HepG2 (cell line): ENCODE measurements at regions not wholly inside any gene's neighbourhood (a gene's known extent, or its start where the extent isn't known, plus 50 kb on each side); places are given as distances from the start of the nearest gene placed in this dataset.

Source experiments
- ATAC-seq: fragments of 200-7000 bp; cut with Tn5 transposase; 3 replicates; pipeline ENCODE4 v1.9.1; 2020; ENCODE audit warnings: mild to moderate bottlenecking, moderate library complexity
- BruUV-seq: library from RNA; stranded (reverse); fragments of 400-500 nt; replicated peaks from 2 replicates; lab custom pipeline; 2021; lab: Mats Ljungman, UMichigan
- CTCF ChIA-PET: fragments of 300-600 bp; formaldehyde crosslinking; extraction: SDS; loops from one replicate; lab custom pipeline; 2021; ENCODE audit warnings: low total read pairs, inconsistent platforms, low intra/inter-chr PET ratio; lab: Yijun Ruan, JAX
- POLR2A ChIA-PET: fragments of 350-600 bp; sonication (Branson Sonifier 250); formaldehyde crosslinking; loops from one replicate; lab custom pipeline; 2020; ENCODE audit warnings: antibody characterized with exemption, inconsistent platforms; lab: Yijun Ruan, JAX
- DNase-seq: peaks from one replicate; pipeline ENCODE4 v3.0.0-alpha.2; 2015; ENCODE audit warnings: low spot score
- FAIRE-seq: peaks from 3 replicates; lab custom pipeline; 2011; peaks lifted over from hg19 to GRCh38; lab: Jason Lieb, UNC
- H2AFZ ChIP-seq: one replicate; pipeline ENCODE4 v1.6.1; 2011; ENCODE audit warnings: low read length, inconsistent platforms
- H3K27ac ChIP-seq: fragments of 300-600 bp; 3 replicates; pipeline ENCODE4 v1.8.0; 2011; ENCODE audit warnings: mixed run types, mild to moderate bottlenecking, mixed read lengths, low read length, inconsistent platforms; ENCODE audit not compliant: insufficient read depth; ENCODE audit errors: extremely low read length
- H3K27me3 ChIP-seq, 2 experiments: fragments of 200-600 bp in 1 of 2; 2 replicates in 1 of 2; 3 replicates in 1 of 2; pipeline versions ENCODE4 v1.6.0 to v1.8.0; 2011; ENCODE audit warnings: low read length in 2 of 2, mild to moderate bottlenecking in 2 of 2, moderate library complexity in 2 of 2, inconsistent platforms in 1 of 2; ENCODE audit not compliant: insufficient read depth in 2 of 2, control insufficient read depth in 1 of 2
- H3K36me3 ChIP-seq, 2 experiments: fragments of 200-600 bp in 1 of 2; replicated peaks in 1 of 2; 2 replicates in 1 of 2; 3 replicates in 1 of 2; pipeline versions ENCODE4 v1.5.1 to v1.8.0; 2011; ENCODE audit warnings: low read length in 2 of 2, inconsistent platforms in 1 of 2; ENCODE audit not compliant: insufficient read depth in 2 of 2, control insufficient read depth in 1 of 2
- H3K4me1 ChIP-seq: 2 replicates; pipeline ENCODE4 v1.5.1; 2012; ENCODE audit warnings: low read length, inconsistent platforms; ENCODE audit not compliant: insufficient read depth
- H3K4me2 ChIP-seq: 2 replicates; pipeline ENCODE4 v1.6.0; 2011; ENCODE audit warnings: low read depth, low read length, inconsistent platforms
- H3K4me3 ChIP-seq, 3 experiments: fragments of 200-600 bp in 1 of 3; sonication (generic), shearing (Covaris generic) in 1 of 3; replicated peaks in 1 of 3; 2 replicates each; pipeline ENCODE4 v1.5.1; 2011 to 2016; ENCODE audit warnings: low read length in 3 of 3, inconsistent platforms in 2 of 3, low read depth in 2 of 3, mild to moderate bottlenecking in 2 of 3, control low read depth in 1 of 3, mixed read lengths in 1 of 3; ENCODE audit not compliant: insufficient read depth in 1 of 3
- H3K79me2 ChIP-seq: one replicate; pipeline ENCODE4 v1.6.1; 2011; ENCODE audit warnings: low read length, inconsistent platforms; ENCODE audit not compliant: insufficient read depth
- H3K9ac ChIP-seq: 2 replicates; pipeline ENCODE4 v1.6.0; 2011; ENCODE audit warnings: mild to moderate bottlenecking, low read depth, low read length, inconsistent platforms; ENCODE audit not compliant: insufficient read depth
- H3K9me3 ChIP-seq: 2 replicates; pipeline ENCODE4 v1.5.1; 2012; ENCODE audit warnings: mild to moderate bottlenecking, low read length
- H4K20me1 ChIP-seq: 2 replicates; pipeline ENCODE4 v1.6.0; 2011; ENCODE audit warnings: inconsistent platforms, mild to moderate bottlenecking, low read length, moderate library complexity; ENCODE audit not compliant: insufficient read depth
- NONO ChIP-seq, 2 experiments: fragments of 450-650 bp in 1 of 2; sonication (generic) in 1 of 2; formaldehyde crosslinking in 1 of 2; IDR thresholded peaks in 1 of 2; conservative IDR thresholded peaks in 1 of 2; 2 replicates each; pipeline versions ENCODE4 v1.6.1 to v1.8.0; 2017 to 2022; ENCODE audit warnings: mild to moderate bottlenecking in 1 of 2, missing genetic modification reagents in 1 of 2, moderate library complexity in 1 of 2
- PCBP1 ChIP-seq: fragments of 200-400 bp; formaldehyde crosslinking; IDR thresholded peaks from 2 replicates; pipeline ENCODE4 v1.6.1; 2017; ENCODE audit warnings: mild to moderate bottlenecking, low read depth, low read length, borderline replicate concordance
- RFX1 ChIP-seq: fragments of 450-650 bp; IDR thresholded peaks from 2 replicates; pipeline ENCODE4 v1.6.1; 2017
- ZMYM3 ChIP-seq: sonication (generic); formaldehyde crosslinking; IDR thresholded peaks from 2 replicates; pipeline ENCODE4 v1.5.1; 2020; ENCODE audit warnings: mild to moderate bottlenecking, missing genetic modification reagents
- ZNF207 ChIP-seq: fragments of 450-650 bp; IDR thresholded peaks from 2 replicates; pipeline ENCODE4 v1.6.1; 2016; ENCODE audit warnings: antibody characterized with exemption, borderline replicate concordance
- ZNF282 ChIP-seq: fragments of 450-650 bp; IDR thresholded peaks from 2 replicates; pipeline ENCODE4 v1.6.1; 2018; ENCODE audit not compliant: partially characterized antibody
- ZNF567 ChIP-seq: sonication (generic); formaldehyde crosslinking; IDR thresholded peaks from 2 replicates; pipeline ENCODE4 v1.8.1; 2023; ENCODE audit warnings: mild to moderate bottlenecking, missing genetic modification reagents, borderline replicate concordance
- ZNF75D ChIP-seq: sonication (generic); formaldehyde crosslinking; IDR thresholded peaks from 2 replicates; pipeline ENCODE4 v1.8.1; 2023; ENCODE audit warnings: missing genetic modification reagents, mild to moderate bottlenecking, borderline replicate concordance
- WGBS: methylation state at CpG from one replicate; pipeline ENCODE4 v1.1.6; 2017; ENCODE audit warnings: low lambda C conversion rate; 5-methylcytosine and 5-hydroxymethylcytosine counted together
- in situ Hi-C: cut with HindIII; loops from 2 replicates; pipeline ENCODE4 v1.10.0; 2017; ENCODE audit warnings: low pct_unique_long_range_greater_than_20kb; ENCODE audit not compliant: extremely low pct_ligation_motif_present
- intact Hi-C: fragments of 100-400 bp; cut with micrococcal nuclease; formaldehyde crosslinking; loops from one replicate; pipeline ENCODE4 v1.10.0; 2022; ENCODE audit not compliant: unreplicated experiment
- TF ChIP-seq, protein P1 (sequence below): IDR thresholded peaks from 2 replicates; pipeline ENCODE4 v1.6.1; 2016; ENCODE audit warnings: low read depth, control low read depth
- TF ChIP-seq, protein P2 (sequence below): sonication (generic); formaldehyde crosslinking; IDR thresholded peaks from 2 replicates; pipeline ENCODE4 v1.9.0; 2021; ENCODE audit warnings: missing genetic modification reagents, borderline replicate concordance
- TF ChIP-seq, protein P3 (sequence below): sonication (generic); formaldehyde crosslinking; IDR thresholded peaks from 2 replicates; pipeline ENCODE4 v1.4.0; 2020; ENCODE audit warnings: mild to moderate bottlenecking, missing genetic modification reagents
- TF ChIP-seq, protein P4 (sequence below): sonication (generic); formaldehyde crosslinking; IDR thresholded peaks from 2 replicates; pipeline ENCODE4 v1.4.0; 2020; ENCODE audit warnings: missing genetic modification reagents

DNA sequence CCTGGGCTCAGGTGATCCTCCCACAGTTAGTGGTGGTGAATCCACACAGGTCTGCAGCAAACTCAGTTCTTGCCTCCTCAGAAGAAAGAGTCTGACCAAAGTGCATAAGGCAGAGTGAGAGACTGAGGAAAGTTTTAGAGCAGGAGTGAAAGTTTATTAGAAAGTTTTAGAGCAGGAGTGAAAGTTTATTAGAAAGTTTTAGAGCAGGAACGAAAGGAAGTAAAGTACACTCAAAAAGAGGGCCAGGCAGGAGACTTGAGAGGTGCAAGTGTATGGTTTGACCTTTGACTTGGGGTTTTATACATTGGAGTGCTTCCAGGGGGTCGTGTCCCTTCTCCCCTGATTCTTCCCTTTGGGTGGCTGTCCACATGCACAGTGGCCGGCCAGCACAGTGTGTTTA, 84.2 kb downstream of the LSM3 start (continued):
- TF ChIP-seq, protein P1, sequence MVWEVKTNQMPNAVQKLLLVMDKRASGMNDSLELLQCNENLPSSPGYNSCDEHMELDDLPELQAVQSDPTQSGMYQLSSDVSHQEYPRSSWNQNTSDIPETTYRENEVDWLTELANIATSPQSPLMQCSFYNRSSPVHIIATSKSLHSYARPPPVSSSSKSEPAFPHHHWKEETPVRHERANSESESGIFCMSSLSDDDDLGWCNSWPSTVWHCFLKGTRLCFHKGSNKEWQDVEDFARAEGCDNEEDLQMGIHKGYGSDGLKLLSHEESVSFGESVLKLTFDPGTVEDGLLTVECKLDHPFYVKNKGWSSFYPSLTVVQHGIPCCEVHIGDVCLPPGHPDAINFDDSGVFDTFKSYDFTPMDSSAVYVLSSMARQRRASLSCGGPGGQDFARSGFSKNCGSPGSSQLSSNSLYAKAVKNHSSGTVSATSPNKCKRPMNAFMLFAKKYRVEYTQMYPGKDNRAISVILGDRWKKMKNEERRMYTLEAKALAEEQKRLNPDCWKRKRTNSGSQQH (CRISPR knock-in tag), result no peak
- TF ChIP-seq ZNF207 (no peak), NONO (IDR thresholded peaks at IDR 0.05) (no peak), NONO (CRISPR knock-in tag; conservative IDR thresholded peaks at IDR 0.05) (no peak), ZNF75D (CRISPR knock-in tag) (no peak), ZMYM3 (no peak), PCBP1 (no peak)
- TF ChIP-seq, protein P2, sequence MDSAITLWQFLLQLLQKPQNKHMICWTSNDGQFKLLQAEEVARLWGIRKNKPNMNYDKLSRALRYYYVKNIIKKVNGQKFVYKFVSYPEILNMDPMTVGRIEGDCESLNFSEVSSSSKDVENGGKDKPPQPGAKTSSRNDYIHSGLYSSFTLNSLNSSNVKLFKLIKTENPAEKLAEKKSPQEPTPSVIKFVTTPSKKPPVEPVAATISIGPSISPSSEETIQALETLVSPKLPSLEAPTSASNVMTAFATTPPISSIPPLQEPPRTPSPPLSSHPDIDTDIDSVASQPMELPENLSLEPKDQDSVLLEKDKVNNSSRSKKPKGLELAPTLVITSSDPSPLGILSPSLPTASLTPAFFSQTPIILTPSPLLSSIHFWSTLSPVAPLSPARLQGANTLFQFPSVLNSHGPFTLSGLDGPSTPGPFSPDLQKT (CRISPR knock-in tag), result no peak

DNA sequence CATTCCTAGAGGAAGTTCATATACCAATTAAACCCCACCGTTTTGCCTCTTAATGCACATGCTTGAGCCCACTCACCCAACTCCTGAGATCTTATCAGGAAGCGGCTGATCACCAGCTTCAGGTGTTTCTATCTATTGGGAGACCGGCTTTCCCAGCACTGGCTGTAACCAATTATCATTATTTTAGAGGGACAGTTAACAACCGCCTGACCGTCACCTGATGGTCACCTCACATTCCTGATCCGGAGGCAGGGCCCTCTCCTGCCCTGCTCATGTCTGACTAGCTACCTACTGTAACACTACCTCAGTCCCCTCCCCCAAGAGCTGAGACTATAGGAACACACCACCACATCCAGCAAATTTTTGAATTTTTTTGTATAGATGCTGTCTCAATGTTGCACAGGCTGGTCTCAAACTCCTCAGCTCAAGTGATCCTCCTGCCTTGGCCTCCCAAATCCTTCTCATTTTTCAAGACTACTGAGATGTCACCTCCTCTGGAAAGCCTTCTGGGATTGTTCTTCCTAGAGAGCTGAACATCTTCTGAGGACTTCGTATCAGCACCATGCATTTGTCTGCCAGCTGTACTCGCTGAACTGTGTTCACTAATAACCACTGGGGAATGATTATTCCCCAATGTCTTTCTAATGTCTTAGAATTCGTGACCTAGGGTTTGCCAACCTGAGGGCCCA, 84.8 kb downstream of the LSM3 start:
- intact Hi-C loops, result loop anchor here (5.0 kb wide), 1 partner anchor 139 kb away; the partner anchor contains the start of gene SLC6A6
- BruUV-seq, result no TSS peak
- TF ChIP-seq, protein P3, sequence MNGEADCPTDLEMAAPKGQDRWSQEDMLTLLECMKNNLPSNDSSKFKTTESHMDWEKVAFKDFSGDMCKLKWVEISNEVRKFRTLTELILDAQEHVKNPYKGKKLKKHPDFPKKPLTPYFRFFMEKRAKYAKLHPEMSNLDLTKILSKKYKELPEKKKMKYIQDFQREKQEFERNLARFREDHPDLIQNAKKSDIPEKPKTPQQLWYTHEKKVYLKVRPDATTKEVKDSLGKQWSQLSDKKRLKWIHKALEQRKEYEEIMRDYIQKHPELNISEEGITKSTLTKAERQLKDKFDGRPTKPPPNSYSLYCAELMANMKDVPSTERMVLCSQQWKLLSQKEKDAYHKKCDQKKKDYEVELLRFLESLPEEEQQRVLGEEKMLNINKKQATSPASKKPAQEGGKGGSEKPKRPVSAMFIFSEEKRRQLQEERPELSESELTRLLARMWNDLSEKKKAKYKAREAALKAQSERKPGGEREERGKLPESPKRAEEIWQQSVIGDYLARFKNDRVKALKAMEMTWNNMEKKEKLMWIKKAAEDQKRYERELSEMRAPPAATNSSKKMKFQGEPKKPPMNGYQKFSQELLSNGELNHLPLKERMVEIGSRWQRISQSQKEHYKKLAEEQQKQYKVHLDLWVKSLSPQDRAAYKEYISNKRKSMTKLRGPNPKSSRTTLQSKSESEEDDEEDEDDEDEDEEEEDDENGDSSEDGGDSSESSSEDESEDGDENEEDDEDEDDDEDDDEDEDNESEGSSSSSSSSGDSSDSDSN, result no peak
- TF ChIP-seq, protein P2 (CRISPR knock-in tag), result no peak
- TF ChIP-seq ZNF282 (no peak), RFX1 (no peak), ZNF567 (no peak)
- TF ChIP-seq, protein P4, sequence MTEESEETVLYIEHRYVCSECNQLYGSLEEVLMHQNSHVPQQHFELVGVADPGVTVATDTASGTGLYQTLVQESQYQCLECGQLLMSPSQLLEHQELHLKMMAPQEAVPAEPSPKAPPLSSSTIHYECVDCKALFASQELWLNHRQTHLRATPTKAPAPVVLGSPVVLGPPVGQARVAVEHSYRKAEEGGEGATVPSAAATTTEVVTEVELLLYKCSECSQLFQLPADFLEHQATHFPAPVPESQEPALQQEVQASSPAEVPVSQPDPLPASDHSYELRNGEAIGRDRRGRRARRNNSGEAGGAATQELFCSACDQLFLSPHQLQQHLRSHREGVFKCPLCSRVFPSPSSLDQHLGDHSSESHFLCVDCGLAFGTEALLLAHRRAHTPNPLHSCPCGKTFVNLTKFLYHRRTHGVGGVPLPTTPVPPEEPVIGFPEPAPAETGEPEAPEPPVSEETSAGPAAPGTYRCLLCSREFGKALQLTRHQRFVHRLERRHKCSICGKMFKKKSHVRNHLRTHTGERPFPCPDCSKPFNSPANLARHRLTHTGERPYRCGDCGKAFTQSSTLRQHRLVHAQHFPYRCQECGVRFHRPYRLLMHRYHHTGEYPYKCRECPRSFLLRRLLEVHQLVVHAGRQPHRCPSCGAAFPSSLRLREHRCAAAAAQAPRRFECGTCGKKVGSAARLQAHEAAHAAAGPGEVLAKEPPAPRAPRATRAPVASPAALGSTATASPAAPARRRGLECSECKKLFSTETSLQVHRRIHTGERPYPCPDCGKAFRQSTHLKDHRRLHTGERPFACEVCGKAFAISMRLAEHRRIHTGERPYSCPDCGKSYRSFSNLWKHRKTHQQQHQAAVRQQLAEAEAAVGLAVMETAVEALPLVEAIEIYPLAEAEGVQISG (CRISPR knock-in tag), result no peak

More for the DNA sequence above, 84.8 kb downstream of the LSM3 start:
- Histone ChIP-seq H3K4me2 (no peak overlapping the region), H3K27me3 (peaks cover 4 to 43% of the 10 kb centered on the region in 2 experiments; a peak in 4 of 5 replicates), H3K9ac (no peak overlapping the region), H3K79me2 (no peaks in the 10 kb centered on the region), H4K20me1 (no peaks in the 10 kb centered on the region), H3K4me3 (no peak overlapping the region), H3K9me3 (no peaks in the 10 kb centered on the region), H3K4me1 (no peaks in the 10 kb centered on the region), H3K27ac (no peak overlapping the region), H3K36me3 (no peaks in the 10 kb centered on the region), H2AFZ (no peak overlapping the region)
- ChIA-PET POLR2A (no interaction called here), CTCF (no interaction called here)
- in situ Hi-C loops, result loop anchor here (5.0 to 10.0 kb wide), 2 partner anchors 111 to 199 kb away; no protein-coding TSS in a partner anchor
- ATAC-seq (no peak), DNase-seq (no peak), FAIRE-seq (no peak)
- 36% methylated on average over 8 of the region's 9 CpGs for WGBS
